ENCODE measurements at regions not wholly inside any gene's neighbourhood (a gene's known extent, or its start where the extent isn't known, plus 50 kb on each side); places are given as distances from the start of the nearest gene placed in this dataset.

DNA sequence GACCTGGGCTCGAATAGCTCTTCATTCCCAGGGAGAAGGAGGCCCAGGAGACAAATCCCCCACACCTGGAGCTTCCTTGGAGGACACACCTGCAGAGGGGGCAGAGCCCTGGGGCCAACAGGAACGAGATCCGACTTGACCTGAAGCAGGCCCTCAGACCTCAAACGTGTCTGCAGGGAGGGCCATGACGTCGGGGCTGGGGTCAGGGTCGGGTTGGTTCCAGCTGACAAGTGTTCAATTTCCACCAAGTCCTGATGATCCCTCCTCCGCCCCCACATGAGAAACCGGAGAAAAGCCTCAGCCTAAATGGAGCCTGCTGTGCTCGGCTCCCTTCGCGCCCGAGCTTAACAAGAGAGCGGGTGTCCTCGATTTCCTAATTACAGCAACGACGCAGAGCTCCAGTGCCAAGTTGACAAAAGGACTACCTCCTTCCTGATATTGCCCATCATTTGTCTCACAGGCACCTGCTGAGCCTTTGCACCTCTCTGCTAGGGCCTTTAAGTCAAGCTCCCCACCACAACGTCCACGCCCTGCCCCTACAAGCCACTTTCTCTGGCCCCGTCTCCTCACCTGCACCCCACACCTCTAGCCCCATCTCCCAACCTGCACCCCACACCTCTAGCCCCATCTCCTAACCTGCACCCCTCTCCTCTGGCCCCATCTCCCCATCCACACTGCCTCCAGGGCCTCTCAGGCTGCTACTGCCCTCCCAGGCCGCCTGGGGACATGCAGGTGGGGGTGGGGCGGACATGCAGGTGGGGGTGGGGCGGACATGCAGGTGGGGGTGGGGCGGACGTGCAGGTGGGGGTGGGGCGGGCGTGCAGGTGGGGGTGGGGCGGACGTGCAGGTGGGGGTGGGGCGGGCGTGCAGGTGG is 519.4 kb downstream of the GLRX3 start:
- TF ChIP-seq, protein P1, sequence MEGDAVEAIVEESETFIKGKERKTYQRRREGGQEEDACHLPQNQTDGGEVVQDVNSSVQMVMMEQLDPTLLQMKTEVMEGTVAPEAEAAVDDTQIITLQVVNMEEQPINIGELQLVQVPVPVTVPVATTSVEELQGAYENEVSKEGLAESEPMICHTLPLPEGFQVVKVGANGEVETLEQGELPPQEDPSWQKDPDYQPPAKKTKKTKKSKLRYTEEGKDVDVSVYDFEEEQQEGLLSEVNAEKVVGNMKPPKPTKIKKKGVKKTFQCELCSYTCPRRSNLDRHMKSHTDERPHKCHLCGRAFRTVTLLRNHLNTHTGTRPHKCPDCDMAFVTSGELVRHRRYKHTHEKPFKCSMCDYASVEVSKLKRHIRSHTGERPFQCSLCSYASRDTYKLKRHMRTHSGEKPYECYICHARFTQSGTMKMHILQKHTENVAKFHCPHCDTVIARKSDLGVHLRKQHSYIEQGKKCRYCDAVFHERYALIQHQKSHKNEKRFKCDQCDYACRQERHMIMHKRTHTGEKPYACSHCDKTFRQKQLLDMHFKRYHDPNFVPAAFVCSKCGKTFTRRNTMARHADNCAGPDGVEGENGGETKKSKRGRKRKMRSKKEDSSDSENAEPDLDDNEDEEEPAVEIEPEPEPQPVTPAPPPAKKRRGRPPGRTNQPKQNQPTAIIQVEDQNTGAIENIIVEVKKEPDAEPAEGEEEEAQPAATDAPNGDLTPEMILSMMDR (IDR thresholded peaks at IDR 0.05): no peak
- TF ChIP-seq EP300 (IDR thresholded peaks at IDR 0.05) (no peak), POLR2A (IDR thresholded peaks at IDR 0.05) (no peak)
- Histone ChIP-seq H3K36me3 (no peaks in the 10 kb centered on the region), H3K4me1 (ENCODE audit: insufficient read depth) (no peaks in the 10 kb centered on the region), H3K27me3 (no peaks in the 10 kb centered on the region), H3K9me3 (no peaks in the 10 kb centered on the region), H3K4me3 (no peak overlapping the region), H3K27ac (no peak overlapping the region)
- intact Hi-C loops (cut with DNase I): no loop called here
- DNase-seq: no peak
- 65 to 69% (median 66%) methylated on average over 22 to 28 of the region's 31 CpGs for WGBS, 3 donors

DNA sequence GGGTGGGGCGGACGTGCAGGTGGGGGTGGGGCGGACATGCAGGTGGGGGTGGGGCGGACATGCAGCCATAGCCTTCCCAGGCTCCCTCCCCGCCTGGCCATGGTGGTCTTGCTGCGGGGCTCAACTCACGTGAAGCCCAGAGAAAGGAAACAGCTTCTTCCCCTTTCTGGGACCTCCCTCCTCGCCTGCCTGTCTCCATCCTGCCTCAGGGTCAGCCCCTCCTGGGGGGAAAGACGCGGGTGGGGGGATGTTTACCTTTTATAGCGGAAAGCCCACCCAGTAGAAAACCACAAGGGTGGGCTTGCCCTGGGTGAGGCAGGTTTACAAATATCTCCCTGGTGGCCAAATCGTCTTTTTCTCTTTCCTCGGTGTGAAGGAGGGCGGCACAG is 520.0 kb downstream of the GLRX3 start:
- TF ChIP-seq, protein P1 (IDR thresholded peaks at IDR 0.05): no peak
- no peak for TF ChIP-seq EP300 (IDR thresholded peaks at IDR 0.05)
- no peak for TF ChIP-seq POLR2A (IDR thresholded peaks at IDR 0.05)
- WGBS, 3 donors: 55 to 72% (median 62%) methylated on average over 10 to 14 of the region's 14 CpGs
- Histone ChIP-seq H3K4me1 (ENCODE audit: insufficient read depth) (no peaks in the 10 kb centered on the region), H3K4me3 (no peak overlapping the region), H3K27me3 (no peaks in the 10 kb centered on the region), H3K9me3 (no peaks in the 10 kb centered on the region), H3K36me3 (no peaks in the 10 kb centered on the region), H3K27ac (no peak overlapping the region)
- intact Hi-C loops (cut with DNase I): no loop called here
- DNase-seq: no peak

DNA sequence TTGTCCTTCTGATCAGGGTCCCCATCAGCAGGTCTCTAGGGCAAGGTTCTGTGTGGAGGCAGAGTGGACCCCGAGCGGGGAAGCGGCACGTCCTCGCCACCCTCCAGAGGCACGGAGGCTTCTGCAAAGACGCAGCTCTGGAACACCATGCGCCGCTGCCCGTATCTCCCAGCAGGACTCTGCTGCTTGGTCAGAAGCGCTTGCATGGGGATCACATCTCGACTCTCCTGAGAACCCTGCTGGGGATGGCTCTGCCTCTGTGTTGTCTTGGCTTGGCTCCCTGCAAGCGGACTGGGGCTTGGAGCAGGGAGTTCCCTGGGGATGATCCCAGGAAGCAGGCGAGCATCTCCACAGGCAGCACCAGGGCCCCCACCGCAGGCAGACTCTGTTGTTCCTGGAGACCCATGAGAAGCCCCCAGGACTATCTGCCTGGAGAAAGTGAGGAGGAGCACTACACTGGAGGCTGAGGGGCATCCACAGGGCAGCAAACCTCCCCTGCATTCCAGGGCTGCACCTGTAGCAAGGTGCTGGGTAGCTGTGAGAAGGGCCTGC is 520.5 kb downstream of the GLRX3 start:
- H3K27me3 ChIP-seq: no peaks in the 10 kb centered on the region
- H3K36me3 ChIP-seq: no peaks in the 10 kb centered on the region
- H3K4me3 ChIP-seq: no peak overlapping the region
- DNase-seq: no peak
- no peaks in the 10 kb centered on the region for H3K4me1 ChIP-seq (ENCODE audit: insufficient read depth)
- intact Hi-C loops (cut with DNase I): no loop called here
- TF ChIP-seq EP300 (IDR thresholded peaks at IDR 0.05): no peak
- no peak for TF ChIP-seq POLR2A (IDR thresholded peaks at IDR 0.05)
- TF ChIP-seq, protein P1 (IDR thresholded peaks at IDR 0.05): no peak
- 79 to 87% (median 87%) methylated on average over 15 of the region's 15 CpGs for WGBS, 3 donors
- no peaks in the 10 kb centered on the region for H3K9me3 ChIP-seq
- no peak overlapping the region for H3K27ac ChIP-seq

DNA sequence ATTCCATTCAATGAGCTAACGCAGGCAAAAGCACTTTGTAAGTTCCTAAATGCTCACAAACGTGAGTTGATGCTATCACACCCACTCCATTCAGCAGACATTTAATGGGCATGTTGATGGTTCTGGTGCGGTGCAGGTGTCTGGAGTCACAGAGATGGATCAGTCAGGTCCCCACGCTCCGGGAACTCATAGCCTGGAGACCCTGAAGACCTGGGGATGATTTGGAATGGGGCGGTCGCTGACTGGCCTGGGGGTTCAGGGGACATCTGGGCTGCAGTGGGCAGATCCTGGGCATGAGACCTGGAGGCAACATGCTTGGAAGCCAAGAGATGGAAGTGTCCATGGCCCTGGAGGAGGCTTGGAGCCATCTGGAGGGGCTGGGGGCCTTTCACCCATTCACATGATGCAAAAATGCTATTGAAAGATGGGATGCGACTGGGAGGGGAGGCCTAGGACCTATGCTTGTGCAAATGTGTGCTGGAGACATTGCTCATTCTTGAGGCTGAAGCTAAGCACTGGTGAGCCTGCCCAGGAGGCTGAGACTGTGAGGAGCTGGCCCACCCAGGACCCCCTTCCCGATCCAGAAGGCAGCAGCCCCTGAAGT is 522.6 kb downstream of the GLRX3 start:
- no peaks in the 10 kb centered on the region for H3K27me3 ChIP-seq
- no peak overlapping the region for H3K27ac ChIP-seq
- 79 to 86% (median 83%) methylated on average over 9 of the region's 9 CpGs for WGBS, 3 donors
- H3K4me3 ChIP-seq: no peak overlapping the region
- intact Hi-C loops (cut with DNase I): no loop called here
- DNase-seq: no peak
- H3K4me1 ChIP-seq (ENCODE audit: insufficient read depth): no peaks in the 10 kb centered on the region
- TF ChIP-seq, protein P1 (IDR thresholded peaks at IDR 0.05): no peak
- no peak for TF ChIP-seq POLR2A (IDR thresholded peaks at IDR 0.05)
- TF ChIP-seq EP300 (IDR thresholded peaks at IDR 0.05): no peak
- H3K9me3 ChIP-seq: no peaks in the 10 kb centered on the region
- no peaks in the 10 kb centered on the region for H3K36me3 ChIP-seq

Data from ovary (tissue), 7 donors.